H9 (cell line): ENCODE measurements at regions not wholly inside any gene's neighbourhood (a gene's known extent, or its start where the extent isn't known, plus 50 kb on each side); places are given as distances from the start of the nearest gene placed in this dataset.

Experiments
- DNase-seq: peaks from one replicate; pipeline ENCODE4 v3.0.0-alpha.2; 2017
- H2AFZ ChIP-seq: one replicate; pipeline ENCODE4 v1.6.1; 2013; ENCODE audit warnings: mild to moderate bottlenecking, low read length, control low read depth, moderate library complexity
- H2AK5ac ChIP-seq: 2 replicates; pipeline ENCODE4 v1.6.1; 2013; ENCODE audit warnings: low read length, control low read depth, mixed read lengths; ENCODE audit not compliant: insufficient read length
- H2BK120ac ChIP-seq: one replicate; pipeline ENCODE4 v1.6.1; 2013; ENCODE audit warnings: low read depth, mild to moderate bottlenecking, low read length, control low read depth, inconsistent platforms; ENCODE audit not compliant: poor library complexity, severe bottlenecking
- H2BK12ac ChIP-seq: 2 replicates; pipeline ENCODE4 v1.6.1; 2013; ENCODE audit warnings: low read length, control low read depth, mixed read lengths, low read depth; ENCODE audit not compliant: insufficient read length
- H2BK15ac ChIP-seq: 2 replicates; pipeline ENCODE4 v1.6.1; 2013; ENCODE audit warnings: low read depth, low read length, control low read depth
- H2BK20ac ChIP-seq: one replicate; pipeline ENCODE4 v1.6.1; 2013; ENCODE audit warnings: low read depth, mild to moderate bottlenecking, low read length, control low read depth, inconsistent platforms; ENCODE audit not compliant: poor library complexity, severe bottlenecking
- H2BK5ac ChIP-seq: 2 replicates; pipeline ENCODE4 v1.6.1; 2013; ENCODE audit warnings: low read length, control low read depth, mixed read lengths; ENCODE audit not compliant: insufficient read length
- H3K14ac ChIP-seq: 2 replicates; pipeline ENCODE4 v1.6.1; 2013; ENCODE audit warnings: low read length, control low read depth; ENCODE audit not compliant: insufficient read depth
- H3K18ac ChIP-seq: 2 replicates; pipeline ENCODE4 v1.6.1; 2013; ENCODE audit warnings: low read depth, mild to moderate bottlenecking, mixed read lengths, low read length, control low read depth; ENCODE audit not compliant: insufficient read length
- H3K23ac ChIP-seq: 2 replicates; pipeline ENCODE4 v1.6.1; 2013; ENCODE audit warnings: low read length, control low read depth, mixed read lengths, low read depth; ENCODE audit not compliant: insufficient read length
- H3K23me2 ChIP-seq: 2 replicates; pipeline ENCODE4 v1.6.1; 2013; ENCODE audit warnings: low read depth, mild to moderate bottlenecking, mixed read lengths, low read length, control low read depth; ENCODE audit not compliant: insufficient read length, poor library complexity, severe bottlenecking
- H3K27ac ChIP-seq: 2 replicates; pipeline ENCODE4 v1.5.1; 2013; ENCODE audit warnings: low read length, control low read depth, mixed read lengths, low read depth; ENCODE audit not compliant: insufficient read length
- H3K27me3 ChIP-seq: 2 replicates; pipeline ENCODE4 v1.6.1; 2013; ENCODE audit warnings: low read length, control low read depth, inconsistent platforms; ENCODE audit not compliant: insufficient read depth
- H3K4ac ChIP-seq: 2 replicates; pipeline ENCODE4 v1.6.1; 2013; ENCODE audit warnings: low read depth, mild to moderate bottlenecking, control low read depth, inconsistent platforms, low read length, moderate library complexity
- H3K4me1 ChIP-seq: 2 replicates; pipeline ENCODE4 v1.6.1; 2013; ENCODE audit warnings: low read length, control low read depth, inconsistent platforms; ENCODE audit not compliant: insufficient read depth
- H3K4me2 ChIP-seq: 2 replicates; pipeline ENCODE4 v1.6.1; 2013; ENCODE audit warnings: low read length, control low read depth, mixed read lengths; ENCODE audit not compliant: insufficient read length, insufficient read depth
- H3K56ac ChIP-seq: 2 replicates; pipeline ENCODE4 v1.6.1; 2013; ENCODE audit warnings: low read depth, mild to moderate bottlenecking, mixed read lengths, low read length, control low read depth; ENCODE audit not compliant: insufficient read length
- H3K79me1 ChIP-seq: 2 replicates; pipeline ENCODE4 v1.6.1; 2013; ENCODE audit warnings: low read depth, mild to moderate bottlenecking, moderate library complexity, low read length, control low read depth, inconsistent platforms; ENCODE audit not compliant: insufficient read depth, poor library complexity, severe bottlenecking
- H3K79me2 ChIP-seq: 2 replicates; pipeline ENCODE4 v1.6.1; 2013; ENCODE audit warnings: low read length, control low read depth, inconsistent platforms; ENCODE audit not compliant: insufficient read depth
- H3K9ac ChIP-seq: 2 replicates; pipeline ENCODE4 v1.6.1; 2013; ENCODE audit warnings: low read length, control low read depth, mixed read lengths; ENCODE audit not compliant: insufficient read length; ENCODE audit errors: extremely low read depth
- H3K9me3 ChIP-seq: one replicate; pipeline ENCODE4 v1.6.1; 2013; ENCODE audit warnings: low read depth, low read length, inconsistent platforms; ENCODE audit not compliant: control insufficient read depth
- H3T11ph ChIP-seq: one replicate; pipeline ENCODE4 v1.6.1; 2013; ENCODE audit warnings: mild to moderate bottlenecking, low read length, control low read depth, inconsistent platforms
- H4K20me1 ChIP-seq: one replicate; pipeline ENCODE4 v1.6.1; 2013; ENCODE audit not compliant: control insufficient read depth, insufficient read length, insufficient read depth
- H4K5ac ChIP-seq: 2 replicates; pipeline ENCODE4 v1.6.1; 2013; ENCODE audit warnings: low read depth, mild to moderate bottlenecking, mixed read lengths, low read length, control low read depth; ENCODE audit not compliant: insufficient read length
- H4K8ac ChIP-seq: replicated peaks from 2 replicates; pipeline ENCODE4 v1.6.1; 2013; ENCODE audit warnings: low read length, control low read depth, mixed read lengths, low read depth; ENCODE audit not compliant: insufficient read length
- H4K91ac ChIP-seq: 2 replicates; pipeline ENCODE4 v1.6.1; 2013; ENCODE audit warnings: low read depth, mild to moderate bottlenecking, moderate library complexity, mixed read lengths, low read length, control low read depth; ENCODE audit not compliant: insufficient read length
- H3K27ac Mint-ChIP-seq, 3 experiments: 2 replicates in 2 of 3; 3 replicates in 1 of 3; pipeline ENCODE4 v1.8.0; 2020 to 2021; ENCODE audit warnings: mixed read lengths in 3 of 3, mild to moderate bottlenecking in 1 of 3, moderate library complexity in 1 of 3
- H3K27me3 Mint-ChIP-seq: 2 replicates; pipeline ENCODE4 v1.8.0; 2021; ENCODE audit warnings: low read depth, mild to moderate bottlenecking, moderate library complexity, mixed read lengths
- H3K36me3 Mint-ChIP-seq, 3 experiments: 2 replicates in 2 of 3; 3 replicates in 1 of 3; pipeline ENCODE4 v1.8.0; 2020 to 2021; ENCODE audit warnings: low read depth in 3 of 3, mixed read lengths in 3 of 3; ENCODE audit not compliant: insufficient read depth in 1 of 3
- H3K4me1 Mint-ChIP-seq, 2 experiments: 2 replicates each; pipeline ENCODE4 v1.8.0; 2020; ENCODE audit warnings: mixed read lengths in 2 of 2
- H3K4me3 Mint-ChIP-seq, 2 experiments: 2 replicates in 1 of 2; 3 replicates in 1 of 2; pipeline ENCODE4 v1.8.0; 2020 to 2021; ENCODE audit warnings: mild to moderate bottlenecking in 2 of 2, mixed read lengths in 2 of 2, moderate library complexity in 1 of 2
- H3K9me3 Mint-ChIP-seq, 2 experiments: 2 replicates in 1 of 2; 3 replicates in 1 of 2; pipeline ENCODE4 v1.8.0; 2020; ENCODE audit warnings: mild to moderate bottlenecking in 2 of 2, mixed read lengths in 2 of 2, moderate library complexity in 1 of 2
- CTCF ChIP-seq: fragments of 200-600 bp; sonication (generic); conservative IDR thresholded peaks from 3 replicates; pipeline ENCODE4 v1.8.0; 2021; ENCODE audit warnings: antibody characterized with exemption, mild to moderate bottlenecking
- WGBS: extraction: QIAGEN DNeasy Blood & Tissue Kit; methylation state at CpG from one replicate; pipeline ENCODE4 v1.1.7; 2013; ENCODE audit warnings: missing lambda C conversion rate, low lambda C conversion rate, mixed read lengths; ENCODE audit not compliant: insufficient read length; ENCODE audit errors: extremely low coverage; 5-methylcytosine and 5-hydroxymethylcytosine counted together

- no peak overlapping the region for H2AK5ac ChIP-seq
- H4K8ac ChIP-seq: no peak overlapping the region
- H3K56ac ChIP-seq: no peak overlapping the region
- H3K27ac Mint-ChIP-seq: no peak overlapping the region
- no peak overlapping the region; a peak in 1 of 5 replicates for H3K4me3 Mint-ChIP-seq
- no peak overlapping the region for H4K91ac ChIP-seq
- no peak overlapping the region for H4K5ac ChIP-seq
- no peak overlapping the region for H3K18ac ChIP-seq
- no peaks in the 10 kb centered on the region for H3K79me2 ChIP-seq
- H3K14ac ChIP-seq: no peak overlapping the region
- H2AFZ ChIP-seq: no peak overlapping the region
- no peaks in the 10 kb centered on the region for H3K79me1 ChIP-seq
- peaks cover 2% of the 10 kb centered on the region for H3K27me3 ChIP-seq
- H3K4me1 Mint-ChIP-seq: no peaks in the 10 kb centered on the region
- H3K23me2 ChIP-seq: no peaks in the 10 kb centered on the region
- H3K36me3 Mint-ChIP-seq: peaks cover 0 to 2% (median 0%) of the 10 kb centered on the region in 3 experiments; a peak in 2 of 7 replicates
- H3K23ac ChIP-seq: no peak overlapping the region
- H3K9me3 Mint-ChIP-seq: peaks cover 11 to 16% of the 10 kb centered on the region in 2 experiments; a peak in 4 of 5 replicates
- no peak overlapping the region for H3T11ph ChIP-seq
- no peak for DNase-seq
- H3K27me3 Mint-ChIP-seq: peaks cover 47% of the 10 kb centered on the region
- no peak overlapping the region for H2BK5ac ChIP-seq
- no CpG with 5 or more reads among the region's 8 CpGs for WGBS
- H2BK12ac ChIP-seq: no peak overlapping the region
- no peaks in the 10 kb centered on the region for H3K4me1 ChIP-seq
- H3K27ac ChIP-seq: no peak overlapping the region
- H2BK15ac ChIP-seq: no peak overlapping the region
- no peaks in the 10 kb centered on the region for H4K20me1 ChIP-seq
- H3K4me2 ChIP-seq: no peak overlapping the region
- H3K9ac ChIP-seq: no peak overlapping the region
- no peak overlapping the region for H2BK20ac ChIP-seq
- no peak overlapping the region for H3K4ac ChIP-seq
- H3K9me3 ChIP-seq: no peaks in the 10 kb centered on the region
- no peak for TF ChIP-seq CTCF
- H2BK120ac ChIP-seq: no peak overlapping the region
Measured at GRCh38 chr20:60068509-60068908, 110.3 kb downstream of the CDH26 start.
